ENCODE measurements at regions not wholly inside any gene's neighbourhood (a gene's known extent, or its start where the extent isn't known, plus 50 kb on each side); places are given as distances from the start of the nearest gene placed in this dataset.

GRCh38 chr22:48699511-48699910 lies 1128.2 kb downstream of the BRD1 start:
- POLR2A ChIA-PET: no interaction called here
- Histone ChIP-seq H3K4me2 (ENCODE audit: low read length) (no peak overlapping the region), H3K4me1 (ENCODE audit: control insufficient read depth in 1 of 2, insufficient read depth in 2 of 2, low read length in 2 of 2) (no peaks in the 10 kb centered on the region), H3K9ac (ENCODE audit: low read length) (no peak overlapping the region), H3K4me3 (replicated peaks in 1 of 2; ENCODE audit: low read depth in 1 of 2, low read length in 2 of 2) (no peak overlapping the region), H3K9me3 (ENCODE audit: control insufficient read depth in 1 of 2, insufficient read depth in 1 of 2, low read depth in 1 of 2, low read length in 2 of 2) (peaks cover 0 to 6% of the 10 kb centered on the region in 2 experiments; a peak in 1 of 4 replicates), H3K79me2 (ENCODE audit: insufficient read depth, low read length) (no peaks in the 10 kb centered on the region), H4K20me1 (ENCODE audit: insufficient read depth) (no peaks in the 10 kb centered on the region), H3K36me3 (ENCODE audit: control insufficient read depth in 1 of 2, insufficient read depth in 2 of 2, low read length in 2 of 2) (no peaks in the 10 kb centered on the region), H3K27me3 (ENCODE audit: insufficient read depth, low read length) (no peaks in the 10 kb centered on the region), H3K9me2 (ENCODE audit: insufficient read depth) (no peaks in the 10 kb centered on the region), H2AFZ (ENCODE audit: low read depth, low read length, poor library complexity, severe bottlenecking) (no peak overlapping the region), H3K27ac (ENCODE audit: low read depth, low read length) (no peak overlapping the region)
- intact Hi-C loops (cut with micrococcal nuclease): no loop called here
- TF ChIP-seq ATF3 (IDR thresholded peaks at IDR 0.05): no peak
- no peak for TF ChIP-seq RAD21 (IDR thresholded peaks at IDR 0.05; ENCODE audit: low read depth)
- TF ChIP-seq CBX3 (IDR thresholded peaks at IDR 0.05; ENCODE audit: low read depth): no peak
- TF ChIP-seq SIN3A (IDR thresholded peaks at IDR 0.05; ENCODE audit: low read depth): no peak
- TF ChIP-seq ZNF274 (IDR thresholded peaks at IDR 0.05; ENCODE audit: low read depth, low read length): no peak
- no peak for TF ChIP-seq FOSL1 (IDR thresholded peaks at IDR 0.05; ENCODE audit: low read depth)
- no peak for TF ChIP-seq CTCF (IDR thresholded peaks at IDR 0.05 in 2 of 3, conservative IDR thresholded peaks at IDR 0.05 in 1 of 3; ENCODE audit: borderline replicate concordance in 1 of 3, insufficient read depth in 1 of 3, low read depth in 2 of 3, low read length in 2 of 3)
- TF ChIP-seq EGR1 (IDR thresholded peaks at IDR 0.05; ENCODE audit: low read depth): no peak
- no peak for TF ChIP-seq JUND (IDR thresholded peaks at IDR 0.05)
- no peak for TF ChIP-seq POLR2AphosphoS5 (IDR thresholded peaks at IDR 0.05; ENCODE audit: low read depth, low read length)
- no peak for TF ChIP-seq MAX (IDR thresholded peaks at IDR 0.05)
- no peak for TF ChIP-seq SRF (IDR thresholded peaks at IDR 0.05; ENCODE audit: low read depth)
- no peak for TF ChIP-seq ZBTB33 (IDR thresholded peaks at IDR 0.05; ENCODE audit: extremely low read depth, insufficient replicate concordance, low read length)
- TF ChIP-seq ZFX (IDR thresholded peaks at IDR 0.05): no peak
- no peak for TF ChIP-seq TCF7L2 (IDR thresholded peaks at IDR 0.05; ENCODE audit: borderline replicate concordance, extremely low read depth, insufficient read depth, insufficient read length)
- TF ChIP-seq POLR2A (IDR thresholded peaks at IDR 0.05; ENCODE audit: borderline replicate concordance, extremely low read depth, insufficient read depth, insufficient read length): no peak
- no peak for TF ChIP-seq SP1 (IDR thresholded peaks at IDR 0.05; ENCODE audit: low read depth)
- no peak for TF ChIP-seq CEBPB (IDR thresholded peaks at IDR 0.05; ENCODE audit: low read depth)
- TF ChIP-seq EZH2phosphoT487 (IDR thresholded peaks at IDR 0.05; ENCODE audit: borderline replicate concordance): no peak
- TF ChIP-seq ELF1 (IDR thresholded peaks at IDR 0.05; ENCODE audit: borderline replicate concordance, low read depth): no peak
- CTCF ChIA-PET: no interaction called here
- BruUV-seq (replicated peaks): no TSS peak
- RAD21 ChIA-PET (ENCODE audit: low non-redundant PET in 1 of 2, low total read pairs in 2 of 2, uncharacterized antibody in 2 of 2, unreplicated experiment in 2 of 2): no interaction called here
- DNase-seq (ENCODE audit: low read depth, low spot score): no peak
- ATAC-seq: no peak
